CD4-positive, alpha-beta T cell treated with Interleukin-15 for 4 hours (primary cell): ENCODE measurements at regions not wholly inside any gene's neighbourhood (a gene's known extent, or its start where the extent isn't known, plus 50 kb on each side); places are given as distances from the start of the nearest gene placed in this dataset.

Experiments used
- DNase-seq: peaks from one replicate; pipeline ENCODE4 v3.0.0-alpha.2; 2020; ENCODE audit warnings: low spot score

GRCh38 chr1:117803318-117803717 is 126.1 kb downstream of the GDAP2 start:
- no peak for DNase-seq

DNA sequence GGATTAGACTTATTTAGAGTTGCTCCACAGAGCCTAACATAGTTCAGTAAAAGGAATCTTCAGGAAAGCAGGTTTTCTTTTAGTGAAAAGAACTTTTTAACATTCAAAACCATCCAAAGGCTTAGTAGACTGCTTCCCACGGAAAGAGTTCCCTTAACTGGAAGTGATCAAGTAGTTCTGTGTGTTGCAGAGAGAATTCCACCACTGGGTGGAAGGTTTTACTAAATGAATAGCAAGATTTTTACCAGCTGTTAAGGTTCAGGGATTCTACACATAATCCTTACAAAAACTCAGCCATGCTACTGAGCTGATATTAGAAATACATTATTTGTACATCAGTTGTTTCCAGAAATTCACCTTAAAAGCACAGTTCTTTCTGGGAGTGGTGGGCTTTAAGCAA is 119.7 kb downstream of the GDAP2 start:
- no peak for DNase-seq

DNA sequence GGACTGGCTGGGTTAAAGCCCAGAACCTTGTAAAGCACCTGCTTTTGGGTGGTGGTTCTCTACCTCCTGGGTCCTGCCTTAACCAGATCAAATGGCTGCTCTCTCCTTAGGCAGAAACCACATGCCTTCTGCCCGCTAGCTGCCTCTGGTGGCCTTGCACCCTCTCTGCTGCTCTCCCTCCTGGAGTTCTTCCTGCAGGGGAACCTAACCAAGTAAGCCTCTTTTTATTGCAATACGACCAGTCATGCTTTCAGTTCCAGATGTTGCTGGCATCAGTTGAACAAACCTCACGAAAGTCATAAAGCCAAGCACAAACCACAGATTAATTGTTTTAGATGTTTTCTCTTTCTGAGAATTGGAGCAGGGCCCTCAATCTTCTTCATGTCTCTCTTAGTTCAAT is 118.9 kb downstream of the GDAP2 start:
- no peak for DNase-seq

DNA sequence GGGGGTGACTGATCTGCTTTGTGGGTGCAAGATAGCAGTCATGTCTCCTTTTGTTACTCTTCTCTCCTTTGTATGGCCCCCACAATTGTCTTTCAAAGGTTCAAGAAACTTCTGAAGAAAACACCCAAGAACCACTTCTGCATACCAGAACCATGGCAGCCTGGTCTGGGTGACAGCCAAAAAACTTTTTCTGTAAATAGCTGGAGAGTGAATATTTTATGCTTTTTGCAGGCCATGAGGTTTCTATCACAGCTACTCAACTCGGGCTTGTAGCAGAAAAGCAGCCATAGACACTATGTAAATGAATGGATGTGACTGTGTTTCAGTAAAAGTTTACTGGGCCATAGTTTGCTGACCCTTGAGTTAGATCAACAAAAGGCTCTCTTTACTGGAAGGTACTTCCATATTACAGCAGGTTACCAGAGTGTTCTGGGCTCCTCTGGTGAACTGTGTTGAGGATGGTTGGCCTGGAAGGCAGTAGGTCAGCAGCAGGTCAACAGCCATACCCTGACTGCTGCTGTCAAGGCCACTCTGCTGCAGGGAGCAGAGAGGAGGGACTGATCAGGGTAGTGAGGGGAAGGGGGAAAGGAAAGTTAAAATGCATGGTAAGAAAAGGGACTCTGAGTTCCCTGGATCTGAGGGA is 116.4 kb downstream of the GDAP2 start:
- no peak for DNase-seq
